D341Med (cell line): ENCODE measurements at regions not wholly inside any gene's neighbourhood (a gene's known extent, or its start where the extent isn't known, plus 50 kb on each side); places are given as distances from the start of the nearest gene placed in this dataset.

Source experiments
- DNase-seq: peaks from one replicate; pipeline ENCODE4 v3.0.0; 2012; ENCODE audit warnings: low spot score

GRCh38 chr3:106175276-106175675 lies 306.5 kb upstream of the CBLB start:
- DNase-seq: no peak

GRCh38 chr3:106176734-106177133 lies 307.9 kb upstream of the CBLB start:
- no peak for DNase-seq

GRCh38 chr3:106182950-106183511 lies 314.2 kb upstream of the CBLB start:
- DNase-seq: no peak

GRCh38 chr3:106183762-106184391 lies 315.1 kb upstream of the CBLB start:
- no peak for DNase-seq

- no peak for DNase-seq
Observed at GRCh38 chr3:106184540-106185457, 316.0 kb upstream of the CBLB start.

GRCh38 chr3:106185949-106186348 lies 317.1 kb upstream of the CBLB start:
- no peak for DNase-seq

GRCh38 chr3:106190296-106190695 lies 321.5 kb upstream of the CBLB start:
- DNase-seq: no peak

GRCh38 chr3:106191211-106191610 lies 322.4 kb upstream of the CBLB start:
- no peak for DNase-seq

GRCh38 chr3:106191913-106192312 lies 323.1 kb upstream of the CBLB start:
- DNase-seq: no peak

GRCh38 chr3:106193876-106194275 lies 325.1 kb upstream of the CBLB start:
- no peak for DNase-seq

GRCh38 chr3:106194726-106195125 lies 325.9 kb upstream of the CBLB start:
- DNase-seq: no peak

- no peak for DNase-seq
Observed at GRCh38 chr3:106197532-106198194, 328.9 kb upstream of the CBLB start.

- DNase-seq: no peak
Observed at GRCh38 chr3:106204160-106204868, 335.5 kb upstream of the CBLB start.

GRCh38 chr3:106206146-106206545 lies 337.3 kb upstream of the CBLB start:
- no peak for DNase-seq

GRCh38 chr3:106206613-106207012 lies 337.8 kb upstream of the CBLB start:
- DNase-seq: no peak

GRCh38 chr3:106208251-106208650 lies 339.4 kb upstream of the CBLB start:
- DNase-seq: no peak

- DNase-seq: no peak
Observed at GRCh38 chr3:106208967-106209366, 340.2 kb upstream of the CBLB start.

GRCh38 chr3:106209482-106209881 lies 340.7 kb upstream of the CBLB start:
- no peak for DNase-seq

GRCh38 chr3:106210923-106211322 lies 342.1 kb upstream of the CBLB start:
- no peak for DNase-seq

GRCh38 chr3:106212665-106213222 lies 343.9 kb upstream of the CBLB start:
- DNase-seq: no peak

- DNase-seq: no peak
Observed at GRCh38 chr3:106213954-106214353, 345.1 kb upstream of the CBLB start.

GRCh38 chr3:106214641-106215040 lies 345.8 kb upstream of the CBLB start:
- no peak for DNase-seq
